ENCODE measurements at regions not wholly inside any gene's neighbourhood (a gene's known extent, or its start where the extent isn't known, plus 50 kb on each side); places are given as distances from the start of the nearest gene placed in this dataset.

DNA sequence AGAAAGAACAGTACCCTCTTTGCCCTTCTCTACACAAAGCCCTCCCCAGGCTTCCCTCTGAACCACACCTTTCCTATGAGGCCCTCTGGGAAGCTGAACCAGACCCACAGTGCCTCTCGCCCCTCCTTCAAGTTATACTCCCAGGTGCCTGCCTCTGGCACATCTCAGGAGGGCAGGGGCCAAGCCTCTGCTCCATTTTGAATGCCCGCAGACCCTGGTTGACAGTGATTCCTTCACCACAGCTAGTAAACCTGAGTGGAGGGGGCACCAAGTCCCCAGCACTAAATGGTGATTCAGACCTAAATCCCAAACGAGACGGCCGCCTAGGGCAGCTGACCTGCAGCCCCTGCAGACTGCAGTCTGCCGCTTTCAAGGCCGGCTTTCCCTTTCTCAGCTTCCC, 230.5 kb upstream of the ZNF32 start:
- Histone ChIP-seq H3K27ac (ENCODE audit: low read length) (no peak overlapping the region), H3K27me3 (ENCODE audit: control insufficient read depth, insufficient read depth, low read length) (peaks cover 8% of the 10 kb centered on the region; the same call in 1 of the 2 replicates), H3K36me3 (ENCODE audit: control insufficient read depth, insufficient read depth, low read length) (no peaks in the 10 kb centered on the region), H3K4me3 (ENCODE audit: low read depth in 2 of 2, low read length in 2 of 2) (no peak overlapping the region), H3K4me1 (ENCODE audit: control insufficient read depth, insufficient read depth, low read length) (no peaks in the 10 kb centered on the region), H3K9me3 (ENCODE audit: control insufficient read depth, insufficient read depth, low read depth, low read length) (no peaks in the 10 kb centered on the region)
- TF ChIP-seq, protein P1, sequence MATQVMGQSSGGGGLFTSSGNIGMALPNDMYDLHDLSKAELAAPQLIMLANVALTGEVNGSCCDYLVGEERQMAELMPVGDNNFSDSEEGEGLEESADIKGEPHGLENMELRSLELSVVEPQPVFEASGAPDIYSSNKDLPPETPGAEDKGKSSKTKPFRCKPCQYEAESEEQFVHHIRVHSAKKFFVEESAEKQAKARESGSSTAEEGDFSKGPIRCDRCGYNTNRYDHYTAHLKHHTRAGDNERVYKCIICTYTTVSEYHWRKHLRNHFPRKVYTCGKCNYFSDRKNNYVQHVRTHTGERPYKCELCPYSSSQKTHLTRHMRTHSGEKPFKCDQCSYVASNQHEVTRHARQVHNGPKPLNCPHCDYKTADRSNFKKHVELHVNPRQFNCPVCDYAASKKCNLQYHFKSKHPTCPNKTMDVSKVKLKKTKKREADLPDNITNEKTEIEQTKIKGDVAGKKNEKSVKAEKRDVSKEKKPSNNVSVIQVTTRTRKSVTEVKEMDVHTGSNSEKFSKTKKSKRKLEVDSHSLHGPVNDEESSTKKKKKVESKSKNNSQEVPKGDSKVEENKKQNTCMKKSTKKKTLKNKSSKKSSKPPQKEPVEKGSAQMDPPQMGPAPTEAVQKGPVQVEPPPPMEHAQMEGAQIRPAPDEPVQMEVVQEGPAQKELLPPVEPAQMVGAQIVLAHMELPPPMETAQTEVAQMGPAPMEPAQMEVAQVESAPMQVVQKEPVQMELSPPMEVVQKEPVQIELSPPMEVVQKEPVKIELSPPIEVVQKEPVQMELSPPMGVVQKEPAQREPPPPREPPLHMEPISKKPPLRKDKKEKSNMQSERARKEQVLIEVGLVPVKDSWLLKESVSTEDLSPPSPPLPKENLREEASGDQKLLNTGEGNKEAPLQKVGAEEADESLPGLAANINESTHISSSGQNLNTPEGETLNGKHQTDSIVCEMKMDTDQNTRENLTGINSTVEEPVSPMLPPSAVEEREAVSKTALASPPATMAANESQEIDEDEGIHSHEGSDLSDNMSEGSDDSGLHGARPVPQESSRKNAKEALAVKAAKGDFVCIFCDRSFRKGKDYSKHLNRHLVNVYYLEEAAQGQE (IDR thresholded peaks at IDR 0.05; ENCODE audit: insufficient read depth in 1 of 2, low read depth in 2 of 2, low read length in 1 of 2) = no peak
- TF ChIP-seq, protein P2, sequence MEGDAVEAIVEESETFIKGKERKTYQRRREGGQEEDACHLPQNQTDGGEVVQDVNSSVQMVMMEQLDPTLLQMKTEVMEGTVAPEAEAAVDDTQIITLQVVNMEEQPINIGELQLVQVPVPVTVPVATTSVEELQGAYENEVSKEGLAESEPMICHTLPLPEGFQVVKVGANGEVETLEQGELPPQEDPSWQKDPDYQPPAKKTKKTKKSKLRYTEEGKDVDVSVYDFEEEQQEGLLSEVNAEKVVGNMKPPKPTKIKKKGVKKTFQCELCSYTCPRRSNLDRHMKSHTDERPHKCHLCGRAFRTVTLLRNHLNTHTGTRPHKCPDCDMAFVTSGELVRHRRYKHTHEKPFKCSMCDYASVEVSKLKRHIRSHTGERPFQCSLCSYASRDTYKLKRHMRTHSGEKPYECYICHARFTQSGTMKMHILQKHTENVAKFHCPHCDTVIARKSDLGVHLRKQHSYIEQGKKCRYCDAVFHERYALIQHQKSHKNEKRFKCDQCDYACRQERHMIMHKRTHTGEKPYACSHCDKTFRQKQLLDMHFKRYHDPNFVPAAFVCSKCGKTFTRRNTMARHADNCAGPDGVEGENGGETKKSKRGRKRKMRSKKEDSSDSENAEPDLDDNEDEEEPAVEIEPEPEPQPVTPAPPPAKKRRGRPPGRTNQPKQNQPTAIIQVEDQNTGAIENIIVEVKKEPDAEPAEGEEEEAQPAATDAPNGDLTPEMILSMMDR (IDR thresholded peaks at IDR 0.05) = no peak
- TF ChIP-seq POLR2AphosphoS5 (IDR thresholded peaks at IDR 0.05; ENCODE audit: low read depth, low read length) (no peak), SIN3A (IDR thresholded peaks at IDR 0.05; ENCODE audit: borderline replicate concordance, insufficient read depth, low read depth, low read length) (no peak), TCF7L2 (IDR thresholded peaks at IDR 0.05; ENCODE audit: low read depth, low read length) (no peak)
- CTCF ChIA-PET = no interaction called here
- DNase-seq (ENCODE audit: low read depth, low spot score) = no peak
- POLR2A ChIA-PET = no interaction called here
- BruUV-seq (replicated peaks) = no TSS peak
- intact Hi-C loops (cut with micrococcal nuclease; ENCODE audit: unreplicated experiment) (no loop called here), in situ Hi-C loops (cut with HindIII; ENCODE audit: low pct_unique_long_range_greater_than_20kb, low sequenced_read_pairs) (no loop called here)
- no peak for ATAC-seq

DNA sequence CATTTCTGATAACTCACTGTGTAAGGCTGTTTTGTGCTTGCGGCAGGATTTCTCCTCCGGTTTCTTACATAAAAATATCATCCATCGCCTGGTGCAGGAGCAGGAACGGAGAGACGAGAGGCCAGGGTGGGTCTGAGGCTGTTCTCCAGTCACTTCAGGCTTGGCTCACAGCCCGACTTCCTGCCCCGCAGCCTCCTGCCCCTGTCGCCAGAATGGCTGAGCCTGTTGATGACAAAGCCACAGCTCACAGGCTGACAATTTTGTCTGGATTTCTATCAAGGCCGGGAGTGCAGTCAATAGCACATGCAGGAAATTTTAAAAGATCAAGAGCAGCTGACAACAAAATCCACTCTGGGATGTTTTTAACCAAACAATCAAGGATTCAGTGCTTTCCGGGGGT, 229.7 kb upstream of the ZNF32 start:
- H3K27me3 ChIP-seq (ENCODE audit: control insufficient read depth, insufficient read depth, low read length) = peaks cover 5% of the 10 kb centered on the region; the same call in 1 of the 2 replicates
- no peak for DNase-seq (ENCODE audit: low read depth, low spot score)

More for the DNA sequence above, 229.7 kb upstream of the ZNF32 start:
- ChIA-PET POLR2A (no interaction called here), CTCF (no interaction called here)
- Histone ChIP-seq H3K9me3 (ENCODE audit: control insufficient read depth, insufficient read depth, low read depth, low read length) (no peaks in the 10 kb centered on the region), H3K4me3 (ENCODE audit: low read depth in 2 of 2, low read length in 2 of 2) (no peak overlapping the region), H3K4me1 (ENCODE audit: control insufficient read depth, insufficient read depth, low read length) (no peaks in the 10 kb centered on the region), H3K36me3 (ENCODE audit: control insufficient read depth, insufficient read depth, low read length) (no peaks in the 10 kb centered on the region), H3K27ac (ENCODE audit: low read length) (no peak overlapping the region)
- no TSS peak for BruUV-seq (replicated peaks)
- TF ChIP-seq TCF7L2 (IDR thresholded peaks at IDR 0.05; ENCODE audit: low read depth, low read length) (no peak), SIN3A (IDR thresholded peaks at IDR 0.05; ENCODE audit: borderline replicate concordance, insufficient read depth, low read depth, low read length) (no peak), POLR2AphosphoS5 (IDR thresholded peaks at IDR 0.05; ENCODE audit: low read depth, low read length) (no peak)
- TF ChIP-seq, protein P2 (IDR thresholded peaks at IDR 0.05) = no peak
- TF ChIP-seq, protein P1 (IDR thresholded peaks at IDR 0.05; ENCODE audit: insufficient read depth in 1 of 2, low read depth in 2 of 2, low read length in 1 of 2) = no peak
- intact Hi-C loops (cut with micrococcal nuclease; ENCODE audit: unreplicated experiment) = no loop called here
- in situ Hi-C loops (cut with HindIII; ENCODE audit: low pct_unique_long_range_greater_than_20kb, low sequenced_read_pairs) = no loop called here
- ATAC-seq = no peak
